Middle frontal gyrus (tissue), 1 donor: ENCODE measurements at regions not wholly inside any gene's neighbourhood (a gene's known extent, or its start where the extent isn't known, plus 50 kb on each side); places are given as distances from the start of the nearest gene placed in this dataset.

ENCODE experiments used
- DNase-seq: peaks from one replicate; pipeline ENCODE4 v3.0.0-alpha.2; 2015; ENCODE audit warnings: low spot score; ENCODE audit errors: extremely low spot score

- no peak for DNase-seq
These were observed 165.5 kb downstream of the OLFM1 start for GRCh38 chr9:135252980-135253304.

GRCh38 chr9:135253305-135254004, 166.0 kb downstream of the OLFM1 start:
- DNase-seq = no peak

GRCh38 chr9:135254176-135255032, 166.9 kb downstream of the OLFM1 start:
- no peak for DNase-seq

GRCh38 chr9:135255033-135255840, 167.8 kb downstream of the OLFM1 start:
- no peak for DNase-seq

- DNase-seq = no peak
These were observed 168.5 kb downstream of the OLFM1 start for GRCh38 chr9:135255841-135256580.

GRCh38 chr9:135256581-135257354, 169.3 kb downstream of the OLFM1 start:
- DNase-seq = no peak

- no peak for DNase-seq
These were observed 171.0 kb downstream of the OLFM1 start for GRCh38 chr9:135258461-135258860.

- no peak for DNase-seq
These were observed 171.8 kb downstream of the OLFM1 start for GRCh38 chr9:135259273-135259672.

- DNase-seq = no peak
These were observed 173.0 kb downstream of the OLFM1 start for GRCh38 chr9:135260221-135261180.

GRCh38 chr9:135262248-135262647, 174.8 kb downstream of the OLFM1 start:
- DNase-seq = no peak

GRCh38 chr9:135263511-135263910, 176.0 kb downstream of the OLFM1 start:
- no peak for DNase-seq

- no peak for DNase-seq
These were observed 178.5 kb downstream of the OLFM1 start for GRCh38 chr9:135265931-135266330.

- DNase-seq = no peak
These were observed 179.8 kb downstream of the OLFM1 start for GRCh38 chr9:135267191-135267809.

GRCh38 chr9:135268031-135268430, 180.6 kb downstream of the OLFM1 start:
- DNase-seq = no peak

- DNase-seq = no peak
These were observed 181.5 kb downstream of the OLFM1 start for GRCh38 chr9:135268981-135269380.

- no peak for DNase-seq
These were observed 182.7 kb downstream of the OLFM1 start for GRCh38 chr9:135269912-135270830.

GRCh38 chr9:135271425-135271824, 184.0 kb downstream of the OLFM1 start:
- no peak for DNase-seq

- DNase-seq = no peak
These were observed 185.1 kb downstream of the OLFM1 start for GRCh38 chr9:135272608-135273007.
